SK-N-SH treated with all-trans-retinoic acid at 6 μM for 48 hours (cell line): ENCODE measurements at regions not wholly inside any gene's neighbourhood (a gene's known extent, or its start where the extent isn't known, plus 50 kb on each side); places are given as distances from the start of the nearest gene placed in this dataset.

Experiments used
- CSDC2 ChIP-seq: fragments of 250-450 bp; sonication (Bioruptor Pico); IDR thresholded peaks from 2 replicates; pipeline ENCODE4 v1.5.0; 2020; ENCODE audit warnings: mild to moderate bottlenecking, moderate library complexity
- PATZ1 ChIP-seq: fragments of 250-450 bp; sonication (Bioruptor Pico); IDR thresholded peaks from 2 replicates; pipeline ENCODE4 v1.8.0; 2020; ENCODE audit warnings: mild to moderate bottlenecking, moderate library complexity, borderline replicate concordance
- POU6F1 ChIP-seq: fragments of 250-450 bp; sonication (Bioruptor Pico); IDR thresholded peaks from 2 replicates; pipeline ENCODE4 v1.8.0; 2021; ENCODE audit warnings: low read depth, mild to moderate bottlenecking, moderate library complexity, borderline replicate concordance
- PPARA ChIP-seq: fragments of 250-450 bp; sonication (Bioruptor Pico); IDR thresholded peaks from 2 replicates; pipeline ENCODE4 v1.5.0; 2020; ENCODE audit warnings: mild to moderate bottlenecking, borderline replicate concordance
- TCF4 ChIP-seq: fragments of 250-450 bp; sonication (Bioruptor Pico); IDR thresholded peaks from 2 replicates; pipeline ENCODE4 v1.8.0; 2021; ENCODE audit warnings: mild to moderate bottlenecking, moderate library complexity, borderline replicate concordance

GRCh38 chr7:18208921-18209320 lies 181.3 kb upstream of the PRPS1L1 start:
- TF ChIP-seq CSDC2 (CRISPR knock-in tag) (no peak), PATZ1 (CRISPR knock-in tag) (no peak), PPARA (CRISPR knock-in tag) (no peak), TCF4 (CRISPR knock-in tag) (no peak), POU6F1 (CRISPR knock-in tag) (no peak)
